ENCODE measurements at regions not wholly inside any gene's neighbourhood (a gene's known extent, or its start where the extent isn't known, plus 50 kb on each side); places are given as distances from the start of the nearest gene placed in this dataset.

- in situ Hi-C loops (cut with MboI; ENCODE audit: low pct_unique_long_range_greater_than_20kb, low sequenced_read_pairs), result no loop called here
- no peak for DNase-seq
These were observed 163.6 kb upstream of the BMP4 start for GRCh38 chr14:54120260-54120659.

- in situ Hi-C loops (cut with MboI; ENCODE audit: low pct_unique_long_range_greater_than_20kb, low sequenced_read_pairs), result no loop called here
- no peak for DNase-seq
These were observed 164.9 kb upstream of the BMP4 start for GRCh38 chr14:54121466-54122027.

- DNase-seq, result no peak
- in situ Hi-C loops (cut with MboI; ENCODE audit: low pct_unique_long_range_greater_than_20kb, low sequenced_read_pairs), result no loop called here
These were observed 167.2 kb upstream of the BMP4 start for GRCh38 chr14:54123841-54124240.

GRCh38 chr14:54125109-54125508 is 168.5 kb upstream of the BMP4 start:
- in situ Hi-C loops (cut with MboI; ENCODE audit: low pct_unique_long_range_greater_than_20kb, low sequenced_read_pairs), result no loop called here
- DNase-seq, result no peak

GRCh38 chr14:54126947-54127346 is 170.3 kb upstream of the BMP4 start:
- DNase-seq, result no peak
- in situ Hi-C loops (cut with MboI; ENCODE audit: low pct_unique_long_range_greater_than_20kb, low sequenced_read_pairs), result no loop called here

GRCh38 chr14:54127526-54127925 is 170.9 kb upstream of the BMP4 start:
- in situ Hi-C loops (cut with MboI; ENCODE audit: low pct_unique_long_range_greater_than_20kb, low sequenced_read_pairs), result no loop called here

GRCh38 chr14:54129850-54130640 is 173.4 kb upstream of the BMP4 start:
- no peak for DNase-seq

More at GRCh38 chr14:54127526-54127925, 170.9 kb upstream of the BMP4 start:
- DNase-seq, result no peak

GRCh38 chr14:54132496-54132895 is 175.9 kb upstream of the BMP4 start:
- in situ Hi-C loops (cut with MboI; ENCODE audit: low pct_unique_long_range_greater_than_20kb, low sequenced_read_pairs), result no loop called here
- DNase-seq, result no peak

More at GRCh38 chr14:54129850-54130640, 173.4 kb upstream of the BMP4 start:
- in situ Hi-C loops (cut with MboI; ENCODE audit: low pct_unique_long_range_greater_than_20kb, low sequenced_read_pairs), result no loop called here

GRCh38 chr14:54133896-54134295 is 177.3 kb upstream of the BMP4 start:
- in situ Hi-C loops (cut with MboI; ENCODE audit: low pct_unique_long_range_greater_than_20kb, low sequenced_read_pairs), result no loop called here
- no peak for DNase-seq

GRCh38 chr14:54135804-54136280 is 179.2 kb upstream of the BMP4 start:
- in situ Hi-C loops (cut with MboI; ENCODE audit: low pct_unique_long_range_greater_than_20kb, low sequenced_read_pairs), result no loop called here
- no peak for DNase-seq

GRCh38 chr14:54136894-54137613 is 180.4 kb upstream of the BMP4 start:
- DNase-seq, result no peak
- in situ Hi-C loops (cut with MboI; ENCODE audit: low pct_unique_long_range_greater_than_20kb, low sequenced_read_pairs), result no loop called here

GRCh38 chr14:54137614-54137961 is 181.0 kb upstream of the BMP4 start:
- no peak for DNase-seq
- in situ Hi-C loops (cut with MboI; ENCODE audit: low pct_unique_long_range_greater_than_20kb, low sequenced_read_pairs), result no loop called here

- in situ Hi-C loops (cut with MboI; ENCODE audit: low pct_unique_long_range_greater_than_20kb, low sequenced_read_pairs), result no loop called here
- DNase-seq, result no peak
These were observed 181.4 kb upstream of the BMP4 start for GRCh38 chr14:54138024-54138353.

GRCh38 chr14:54138354-54139038 is 181.9 kb upstream of the BMP4 start:
- no peak for DNase-seq
- in situ Hi-C loops (cut with MboI; ENCODE audit: low pct_unique_long_range_greater_than_20kb, low sequenced_read_pairs), result no loop called here

GRCh38 chr14:54140551-54140950 is 183.9 kb upstream of the BMP4 start:
- in situ Hi-C loops (cut with MboI; ENCODE audit: low pct_unique_long_range_greater_than_20kb, low sequenced_read_pairs), result no loop called here
- no peak for DNase-seq

GRCh38 chr14:54146601-54147000 is 190.0 kb upstream of the BMP4 start:
- DNase-seq, result no peak
- in situ Hi-C loops (cut with MboI; ENCODE audit: low pct_unique_long_range_greater_than_20kb, low sequenced_read_pairs), result no loop called here

GRCh38 chr14:54147282-54147681 is 190.7 kb upstream of the BMP4 start:
- DNase-seq, result no peak
- in situ Hi-C loops (cut with MboI; ENCODE audit: low pct_unique_long_range_greater_than_20kb, low sequenced_read_pairs), result no loop called here

GRCh38 chr14:54147758-54148157 is 191.1 kb upstream of the BMP4 start:
- in situ Hi-C loops (cut with MboI; ENCODE audit: low pct_unique_long_range_greater_than_20kb, low sequenced_read_pairs), result no loop called here
- no peak for DNase-seq

GRCh38 chr14:54148251-54148650 is 191.6 kb upstream of the BMP4 start:
- in situ Hi-C loops (cut with MboI; ENCODE audit: low pct_unique_long_range_greater_than_20kb, low sequenced_read_pairs), result no loop called here
- no peak for DNase-seq

GRCh38 chr14:54152351-54152750 is 195.7 kb upstream of the BMP4 start:
- in situ Hi-C loops (cut with MboI; ENCODE audit: low pct_unique_long_range_greater_than_20kb, low sequenced_read_pairs), result no loop called here
- DNase-seq, result no peak

Measured in KBM-7 (cell line).